WTC11 (cell line): ENCODE measurements at regions not wholly inside any gene's neighbourhood (a gene's known extent, or its start where the extent isn't known, plus 50 kb on each side); places are given as distances from the start of the nearest gene placed in this dataset.

Experiments used
- ATAC-seq: fragments of 200-7000 bp; cut with Tn5 transposase; 2 replicates; pipeline ENCODE4 v1.10.0; 2021; ENCODE audit warnings: mild to moderate bottlenecking, moderate library complexity
- CTCF ChIA-PET: fragments of 300-600 bp; sonication (Branson Sonifier 250); formaldehyde crosslinking; loops from one replicate; lab custom pipeline; 2021; ENCODE audit warnings: antibody characterized with exemption; lab: Charles Lee
- POLR2A ChIA-PET: fragments of 350-600 bp; sonication (Branson Sonifier 250); formaldehyde crosslinking; loops from one replicate; lab custom pipeline; 2021; ENCODE audit warnings: antibody characterized with exemption; lab: Charles Lee
- DNase-seq: peaks from one replicate; pipeline ENCODE4 v3.0.0; 2021; ENCODE audit warnings: low spot score
- H3K27ac Mint-ChIP-seq: 2 replicates; pipeline ENCODE4 v1.8.0; 2021; ENCODE audit warnings: mixed read lengths
- H3K27me3 Mint-ChIP-seq: 2 replicates; pipeline ENCODE4 v1.8.0; 2021; ENCODE audit warnings: low read depth, mild to moderate bottlenecking, moderate library complexity, mixed read lengths
- H3K36me3 Mint-ChIP-seq: 2 replicates; pipeline ENCODE4 v1.8.0; 2021; ENCODE audit warnings: mixed read lengths
- H3K4me1 Mint-ChIP-seq: 2 replicates; pipeline ENCODE4 v1.8.0; 2022; ENCODE audit warnings: mixed read lengths
- H3K4me3 Mint-ChIP-seq: 2 replicates; pipeline ENCODE4 v1.8.0; 2021; ENCODE audit warnings: mild to moderate bottlenecking, moderate library complexity, mixed read lengths
- H3K9me3 Mint-ChIP-seq: 2 replicates; pipeline ENCODE4 v1.8.0; 2021; ENCODE audit warnings: mixed read lengths
- FOXP1 ChIP-seq: sonication (generic); formaldehyde crosslinking; IDR thresholded peaks from 2 replicates; pipeline ENCODE4 v1.8.0; 2022; ENCODE audit warnings: missing genetic modification reagents, mild to moderate bottlenecking, moderate library complexity, borderline replicate concordance
- GRHL2 ChIP-seq: fragments of 250-450 bp; sonication (Bioruptor Pico); IDR thresholded peaks from 2 replicates; pipeline ENCODE4 v1.8.0; 2022; ENCODE audit warnings: mild to moderate bottlenecking, moderate library complexity; ENCODE audit not compliant: insufficient replicate concordance, severe bottlenecking
- GTF2I ChIP-seq: fragments of 250-450 bp; sonication (Bioruptor Pico); conservative IDR thresholded peaks from 2 replicates; pipeline ENCODE4 v1.4.0; 2021; ENCODE audit warnings: mild to moderate bottlenecking
- JAZF1 ChIP-seq: fragments of 250-450 bp; sonication (Bioruptor Pico); IDR thresholded peaks from 2 replicates; pipeline ENCODE4 v1.9.0; 2021; ENCODE audit warnings: moderate library complexity, mild to moderate bottlenecking, inconsistent platforms
- KAT7 ChIP-seq: sonication (generic); formaldehyde crosslinking; IDR thresholded peaks from 2 replicates; pipeline ENCODE4 v1.8.1; 2023; ENCODE audit warnings: missing genetic modification reagents, mild to moderate bottlenecking, borderline replicate concordance
- RELA ChIP-seq: sonication (generic); formaldehyde crosslinking; IDR thresholded peaks from 2 replicates; pipeline ENCODE4 v1.8.1; 2022; ENCODE audit warnings: missing genetic modification reagents, mild to moderate bottlenecking, borderline replicate concordance
- TP53 ChIP-seq: sonication (generic); formaldehyde crosslinking; IDR thresholded peaks from 2 replicates; pipeline ENCODE4 v1.8.1; 2023; ENCODE audit warnings: mild to moderate bottlenecking, missing genetic modification reagents
- TF ChIP-seq, protein P1 (sequence below): sonication (generic); formaldehyde crosslinking; IDR thresholded peaks from 2 replicates; pipeline ENCODE4 v1.8.0; 2022; ENCODE audit warnings: mild to moderate bottlenecking, missing genetic modification reagents
- TF ChIP-seq, protein P2 (sequence below): sonication (generic); formaldehyde crosslinking; IDR thresholded peaks from 2 replicates; pipeline ENCODE4 v1.8.1; 2023; ENCODE audit warnings: mild to moderate bottlenecking, moderate library complexity, missing genetic modification reagents
- TF ChIP-seq, protein P3 (sequence below): sonication (generic); formaldehyde crosslinking; IDR thresholded peaks from 2 replicates; pipeline ENCODE4 v1.8.0; 2023; ENCODE audit warnings: missing genetic modification reagents
- TF ChIP-seq, protein P4 (sequence below): sonication (generic); formaldehyde crosslinking; IDR thresholded peaks from 2 replicates; pipeline ENCODE4 v1.8.0; 2023; ENCODE audit warnings: mild to moderate bottlenecking, missing genetic modification reagents
- TF ChIP-seq, protein P5 (sequence below): sonication (generic); formaldehyde crosslinking; IDR thresholded peaks from 2 replicates; pipeline ENCODE4 v1.8.1; 2022; ENCODE audit warnings: low read depth, mild to moderate bottlenecking, moderate library complexity, missing genetic modification reagents, borderline replicate concordance
- TF ChIP-seq, protein P6 (sequence below): fragments of 250-450 bp; sonication (Bioruptor Pico); IDR thresholded peaks from 2 replicates; pipeline ENCODE4 v2.1.2; 2022; ENCODE audit warnings: mild to moderate bottlenecking, moderate library complexity

DNA sequence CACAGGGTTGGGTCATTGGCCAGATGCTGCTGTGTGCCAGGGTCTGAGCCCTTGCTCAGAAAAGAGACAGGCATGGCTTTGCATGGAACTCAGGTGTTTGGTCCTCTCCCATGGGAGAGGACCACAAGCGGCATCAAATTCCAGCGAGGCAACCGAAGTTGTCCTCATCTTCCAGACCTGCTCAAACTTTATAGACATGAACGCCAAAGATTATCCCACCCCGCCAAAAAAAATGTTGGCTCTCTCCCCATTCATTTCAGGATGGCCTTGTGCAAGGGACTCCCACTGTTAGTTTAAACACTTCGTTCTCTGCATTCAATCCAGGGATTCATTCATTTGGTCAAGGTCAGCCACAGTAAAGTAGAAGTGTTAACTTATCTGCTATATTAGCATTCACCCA lies 360.8 kb upstream of the ZFHX3 start:
- DNase-seq (no peak), ATAC-seq (no peak)
- no peak overlapping the region for H3K27ac Mint-ChIP-seq
- TF ChIP-seq, protein P1, sequence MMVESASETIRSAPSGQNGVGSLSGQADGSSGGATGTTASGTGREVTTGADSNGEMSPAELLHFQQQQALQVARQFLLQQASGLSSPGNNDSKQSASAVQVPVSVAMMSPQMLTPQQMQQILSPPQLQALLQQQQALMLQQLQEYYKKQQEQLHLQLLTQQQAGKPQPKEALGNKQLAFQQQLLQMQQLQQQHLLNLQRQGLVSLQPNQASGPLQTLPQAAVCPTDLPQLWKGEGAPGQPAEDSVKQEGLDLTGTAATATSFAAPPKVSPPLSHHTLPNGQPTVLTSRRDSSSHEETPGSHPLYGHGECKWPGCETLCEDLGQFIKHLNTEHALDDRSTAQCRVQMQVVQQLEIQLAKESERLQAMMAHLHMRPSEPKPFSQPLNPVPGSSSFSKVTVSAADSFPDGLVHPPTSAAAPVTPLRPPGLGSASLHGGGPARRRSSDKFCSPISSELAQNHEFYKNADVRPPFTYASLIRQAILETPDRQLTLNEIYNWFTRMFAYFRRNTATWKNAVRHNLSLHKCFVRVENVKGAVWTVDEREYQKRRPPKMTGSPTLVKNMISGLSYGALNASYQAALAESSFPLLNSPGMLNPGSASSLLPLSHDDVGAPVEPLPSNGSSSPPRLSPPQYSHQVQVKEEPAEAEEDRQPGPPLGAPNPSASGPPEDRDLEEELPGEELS = no peak
- TF ChIP-seq, protein P2, sequence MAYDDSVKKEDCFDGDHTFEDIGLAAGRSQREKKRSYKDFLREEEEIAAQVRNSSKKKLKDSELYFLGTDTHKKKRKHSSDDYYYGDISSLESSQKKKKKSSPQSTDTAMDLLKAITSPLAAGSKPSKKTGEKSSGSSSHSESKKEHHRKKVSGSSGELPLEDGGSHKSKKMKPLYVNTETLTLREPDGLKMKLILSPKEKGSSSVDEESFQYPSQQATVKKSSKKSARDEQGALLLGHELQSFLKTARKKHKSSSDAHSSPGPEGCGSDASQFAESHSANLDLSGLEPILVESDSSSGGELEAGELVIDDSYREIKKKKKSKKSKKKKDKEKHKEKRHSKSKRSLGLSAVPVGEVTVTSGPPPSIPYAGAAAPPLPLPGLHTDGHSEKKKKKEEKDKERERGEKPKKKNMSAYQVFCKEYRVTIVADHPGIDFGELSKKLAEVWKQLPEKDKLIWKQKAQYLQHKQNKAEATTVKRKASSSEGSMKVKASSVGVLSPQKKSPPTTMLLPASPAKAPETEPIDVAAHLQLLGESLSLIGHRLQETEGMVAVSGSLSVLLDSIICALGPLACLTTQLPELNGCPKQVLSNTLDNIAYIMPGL = no peak
- TF ChIP-seq, protein P3, sequence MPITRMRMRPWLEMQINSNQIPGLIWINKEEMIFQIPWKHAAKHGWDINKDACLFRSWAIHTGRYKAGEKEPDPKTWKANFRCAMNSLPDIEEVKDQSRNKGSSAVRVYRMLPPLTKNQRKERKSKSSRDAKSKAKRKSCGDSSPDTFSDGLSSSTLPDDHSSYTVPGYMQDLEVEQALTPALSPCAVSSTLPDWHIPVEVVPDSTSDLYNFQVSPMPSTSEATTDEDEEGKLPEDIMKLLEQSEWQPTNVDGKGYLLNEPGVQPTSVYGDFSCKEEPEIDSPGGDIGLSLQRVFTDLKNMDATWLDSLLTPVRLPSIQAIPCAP = no peak
- TF ChIP-seq FOXP1 (CRISPR knock-in tag) (no peak), RELA (no peak), TP53 (CRISPR knock-in tag) (no peak), JAZF1 (no peak), GTF2I (CRISPR knock-in tag) (no peak)
- TF ChIP-seq, protein P4, sequence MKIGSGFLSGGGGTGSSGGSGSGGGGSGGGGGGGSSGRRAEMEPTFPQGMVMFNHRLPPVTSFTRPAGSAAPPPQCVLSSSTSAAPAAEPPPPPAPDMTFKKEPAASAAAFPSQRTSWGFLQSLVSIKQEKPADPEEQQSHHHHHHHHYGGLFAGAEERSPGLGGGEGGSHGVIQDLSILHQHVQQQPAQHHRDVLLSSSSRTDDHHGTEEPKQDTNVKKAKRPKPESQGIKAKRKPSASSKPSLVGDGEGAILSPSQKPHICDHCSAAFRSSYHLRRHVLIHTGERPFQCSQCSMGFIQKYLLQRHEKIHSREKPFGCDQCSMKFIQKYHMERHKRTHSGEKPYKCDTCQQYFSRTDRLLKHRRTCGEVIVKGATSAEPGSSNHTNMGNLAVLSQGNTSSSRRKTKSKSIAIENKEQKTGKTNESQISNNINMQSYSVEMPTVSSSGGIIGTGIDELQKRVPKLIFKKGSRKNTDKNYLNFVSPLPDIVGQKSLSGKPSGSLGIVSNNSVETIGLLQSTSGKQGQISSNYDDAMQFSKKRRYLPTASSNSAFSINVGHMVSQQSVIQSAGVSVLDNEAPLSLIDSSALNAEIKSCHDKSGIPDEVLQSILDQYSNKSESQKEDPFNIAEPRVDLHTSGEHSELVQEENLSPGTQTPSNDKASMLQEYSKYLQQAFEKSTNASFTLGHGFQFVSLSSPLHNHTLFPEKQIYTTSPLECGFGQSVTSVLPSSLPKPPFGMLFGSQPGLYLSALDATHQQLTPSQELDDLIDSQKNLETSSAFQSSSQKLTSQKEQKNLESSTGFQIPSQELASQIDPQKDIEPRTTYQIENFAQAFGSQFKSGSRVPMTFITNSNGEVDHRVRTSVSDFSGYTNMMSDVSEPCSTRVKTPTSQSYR (CRISPR knock-in tag) = no peak
- TF ChIP-seq, protein P5, sequence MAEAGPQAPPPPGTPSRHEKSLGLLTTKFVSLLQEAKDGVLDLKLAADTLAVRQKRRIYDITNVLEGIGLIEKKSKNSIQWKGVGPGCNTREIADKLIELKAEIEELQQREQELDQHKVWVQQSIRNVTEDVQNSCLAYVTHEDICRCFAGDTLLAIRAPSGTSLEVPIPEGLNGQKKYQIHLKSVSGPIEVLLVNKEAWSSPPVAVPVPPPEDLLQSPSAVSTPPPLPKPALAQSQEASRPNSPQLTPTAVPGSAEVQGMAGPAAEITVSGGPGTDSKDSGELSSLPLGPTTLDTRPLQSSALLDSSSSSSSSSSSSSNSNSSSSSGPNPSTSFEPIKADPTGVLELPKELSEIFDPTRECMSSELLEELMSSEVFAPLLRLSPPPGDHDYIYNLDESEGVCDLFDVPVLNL (CRISPR knock-in tag) = no peak
- TF ChIP-seq, protein P6, sequence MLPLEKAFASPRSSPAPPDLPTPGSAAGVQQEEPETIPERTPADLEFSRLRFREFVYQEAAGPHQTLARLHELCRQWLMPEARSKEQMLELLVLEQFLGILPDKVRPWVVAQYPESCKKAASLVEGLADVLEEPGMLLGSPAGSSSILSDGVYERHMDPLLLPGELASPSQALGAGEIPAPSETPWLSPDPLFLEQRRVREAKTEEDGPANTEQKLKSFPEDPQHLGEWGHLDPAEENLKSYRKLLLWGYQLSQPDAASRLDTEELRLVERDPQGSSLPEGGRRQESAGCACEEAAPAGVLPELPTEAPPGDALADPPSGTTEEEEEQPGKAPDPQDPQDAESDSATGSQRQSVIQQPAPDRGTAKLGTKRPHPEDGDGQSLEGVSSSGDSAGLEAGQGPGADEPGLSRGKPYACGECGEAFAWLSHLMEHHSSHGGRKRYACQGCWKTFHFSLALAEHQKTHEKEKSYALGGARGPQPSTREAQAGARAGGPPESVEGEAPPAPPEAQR = no peak
- H3K36me3 Mint-ChIP-seq = no peaks in the 10 kb centered on the region
- H3K9me3 Mint-ChIP-seq = no peaks in the 10 kb centered on the region
- CTCF ChIA-PET = no interaction called here
- H3K4me1 Mint-ChIP-seq = no peaks in the 10 kb centered on the region
- POLR2A ChIA-PET = no interaction called here
- H3K4me3 Mint-ChIP-seq = no peak overlapping the region
- H3K27me3 Mint-ChIP-seq = no peaks in the 10 kb centered on the region

DNA sequence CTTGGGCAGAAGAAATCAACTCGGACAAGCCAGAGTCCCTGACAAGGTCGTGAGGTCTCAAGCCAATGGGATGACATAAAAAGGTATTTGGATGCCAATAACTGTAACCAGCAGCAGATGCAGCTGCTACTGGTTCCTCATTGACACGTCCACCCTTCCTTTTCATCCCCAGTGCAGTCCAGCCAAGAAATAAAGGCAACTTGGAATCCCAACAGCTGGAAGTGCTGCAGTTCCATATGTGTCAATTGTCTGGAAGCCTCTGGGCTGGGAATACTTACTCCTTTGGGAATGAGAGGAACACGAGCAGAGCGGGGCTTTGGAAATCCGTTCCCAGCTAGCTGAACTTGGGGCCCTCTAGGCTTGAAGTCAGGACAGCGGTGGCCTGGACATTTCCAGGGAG lies 360.4 kb upstream of the ZFHX3 start:
- H3K9me3 Mint-ChIP-seq = no peaks in the 10 kb centered on the region
- H3K27ac Mint-ChIP-seq = no peak overlapping the region
- ChIA-PET CTCF (no interaction called here), POLR2A (no interaction called here)
- H3K4me1 Mint-ChIP-seq = no peaks in the 10 kb centered on the region
- no peaks in the 10 kb centered on the region for H3K36me3 Mint-ChIP-seq
- no peak overlapping the region for H3K4me3 Mint-ChIP-seq
- ATAC-seq = no peak
- TF ChIP-seq KAT7 (CRISPR knock-in tag) (no peak), GRHL2 (CRISPR knock-in tag) (no peak)
- no peak for DNase-seq
- no peaks in the 10 kb centered on the region for H3K27me3 Mint-ChIP-seq
